COLO668 (cell line): ENCODE measurements at regions not wholly inside any gene's neighbourhood (a gene's known extent, or its start where the extent isn't known, plus 50 kb on each side); places are given as distances from the start of the nearest gene placed in this dataset.

Experiments
- DNase-seq: peaks from one replicate; lab custom pipeline; 2025; ENCODE audit not compliant: unreplicated experiment; lab: John Stamatoyannopoulos, UW

DNA sequence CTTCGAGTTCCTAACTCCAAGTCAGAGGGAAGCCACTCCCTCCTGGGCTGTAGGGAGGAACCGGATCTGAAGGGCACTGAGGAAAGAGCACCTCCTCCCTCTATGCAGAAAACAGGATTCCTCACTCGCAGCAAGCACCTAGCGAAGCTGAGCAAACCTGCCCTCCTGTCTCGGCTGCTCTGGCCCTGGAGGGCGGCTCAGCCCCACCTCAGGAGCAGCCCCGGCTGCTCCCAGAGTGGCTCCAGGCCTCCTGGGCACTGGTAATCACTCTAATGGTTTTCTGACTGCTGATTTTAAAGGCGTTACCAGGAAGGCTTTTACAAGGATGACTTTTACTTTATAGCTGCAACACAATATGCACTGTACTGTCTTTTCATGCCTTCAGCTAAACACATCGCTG, 312.5 kb downstream of the TEX29 start:
- DNase-seq, result no peak

DNA sequence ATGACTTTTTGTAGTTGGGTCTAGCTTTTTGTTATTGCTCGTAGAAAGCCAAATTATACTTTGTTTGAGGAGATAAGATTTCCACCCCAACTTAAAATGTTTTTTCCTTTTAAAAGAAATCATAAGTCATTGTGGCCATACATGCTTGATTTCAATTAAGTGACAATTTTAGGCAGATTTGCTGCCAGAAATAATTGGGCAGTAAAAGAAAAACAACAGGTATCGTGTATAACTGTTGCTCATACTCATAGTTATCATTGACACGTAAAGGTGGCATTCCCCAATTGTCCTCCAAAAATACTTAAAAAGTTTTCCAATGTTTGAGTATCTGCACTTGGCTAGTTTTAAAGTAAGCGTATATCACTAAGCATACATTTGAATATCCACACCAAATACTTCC, 313.0 kb downstream of the TEX29 start:
- DNase-seq, result no peak

DNA sequence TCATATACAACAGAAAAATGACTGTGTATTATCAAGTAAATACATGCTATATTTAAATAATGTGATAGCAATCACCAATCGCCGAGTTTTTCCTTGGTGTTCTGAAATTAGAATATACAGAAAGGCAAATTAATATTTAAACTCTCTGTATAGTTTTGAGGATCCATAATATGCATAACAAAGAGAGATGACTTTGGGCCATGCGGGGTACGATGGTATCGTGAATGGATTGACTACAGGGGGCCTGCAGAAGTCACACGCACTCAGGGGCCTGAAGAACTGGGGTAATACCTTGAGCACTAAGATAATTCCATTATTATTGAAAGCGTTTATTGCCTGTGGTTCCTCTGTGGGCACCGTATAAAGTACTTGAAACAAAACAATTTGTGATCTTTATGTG, 314.0 kb downstream of the TEX29 start:
- DNase-seq, result no peak

DNA sequence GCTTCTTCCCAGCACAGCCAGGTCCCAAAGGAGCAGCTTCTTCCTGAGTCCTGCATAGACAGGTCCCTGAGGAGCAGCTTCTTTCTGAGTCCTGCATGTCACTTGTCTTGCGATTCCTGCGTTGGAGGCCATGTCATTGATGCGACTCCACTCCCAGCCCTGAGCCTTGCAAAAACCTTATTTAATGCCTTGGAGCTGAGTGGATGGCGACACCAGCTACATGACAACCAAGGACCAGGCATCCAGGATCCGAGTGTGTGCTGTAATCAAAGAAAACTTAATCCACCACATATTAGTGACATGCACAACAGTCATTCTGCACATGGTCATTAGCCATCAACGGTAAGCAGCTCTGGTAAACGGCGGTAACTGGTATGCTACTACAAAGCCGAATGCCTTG, 315.8 kb downstream of the TEX29 start:
- DNase-seq, result no peak

DNA sequence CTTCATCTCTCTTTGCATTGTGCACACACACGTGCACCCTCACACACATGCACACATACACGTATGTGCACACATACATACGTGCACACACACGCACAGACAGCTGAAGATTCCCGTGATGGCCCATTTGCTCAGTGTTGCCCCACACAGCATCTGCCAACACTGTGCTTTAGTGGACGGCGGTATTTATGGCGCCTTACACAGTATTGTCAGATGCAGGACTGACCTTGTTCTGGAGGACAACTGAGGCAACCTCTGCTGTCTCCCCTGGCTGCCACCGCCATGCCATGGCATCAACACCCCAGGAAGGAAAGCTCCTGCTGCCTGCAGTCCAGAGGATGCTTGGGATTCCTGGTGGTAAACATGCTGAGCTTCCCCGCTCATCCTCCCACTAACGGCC, 316.4 kb downstream of the TEX29 start:
- no peak for DNase-seq

DNA sequence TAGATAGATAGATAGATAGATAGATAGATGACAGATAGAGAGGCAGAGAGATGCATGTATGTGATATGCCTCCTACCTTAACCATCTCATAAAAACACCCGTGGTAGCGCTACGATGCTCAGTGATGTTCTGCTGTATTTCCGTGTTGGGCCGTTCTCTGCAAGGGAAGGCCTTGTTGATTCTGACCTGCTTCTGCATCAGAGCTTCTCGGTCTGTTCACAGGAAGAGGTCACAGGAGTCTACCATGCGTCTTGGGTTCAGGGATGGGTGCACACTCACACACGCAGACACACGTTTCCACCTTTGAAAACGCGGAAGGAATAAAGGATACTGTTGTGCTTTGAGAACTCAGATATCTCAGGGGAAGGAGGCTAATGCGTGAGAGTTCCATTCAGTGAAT, 316.9 kb downstream of the TEX29 start:
- DNase-seq, result no peak

DNA sequence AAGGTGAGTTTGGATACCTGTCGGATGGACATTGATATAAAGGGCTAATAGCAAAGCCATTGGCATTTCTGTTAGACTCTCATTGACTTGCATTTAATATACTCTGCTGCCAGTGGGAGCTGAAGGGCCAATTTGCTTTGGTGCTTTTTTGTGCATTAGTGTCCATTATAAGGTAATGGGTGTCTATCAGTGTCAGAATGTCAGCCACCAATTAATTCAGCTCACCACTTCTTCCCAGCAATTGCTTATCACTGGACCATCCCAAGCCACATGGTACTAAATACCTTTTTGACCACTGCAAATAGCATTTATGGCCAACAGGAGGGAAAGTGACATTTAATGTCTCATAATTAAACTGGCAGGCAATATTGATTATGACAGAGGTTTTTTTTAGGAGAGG, 317.8 kb downstream of the TEX29 start:
- no peak for DNase-seq

DNA sequence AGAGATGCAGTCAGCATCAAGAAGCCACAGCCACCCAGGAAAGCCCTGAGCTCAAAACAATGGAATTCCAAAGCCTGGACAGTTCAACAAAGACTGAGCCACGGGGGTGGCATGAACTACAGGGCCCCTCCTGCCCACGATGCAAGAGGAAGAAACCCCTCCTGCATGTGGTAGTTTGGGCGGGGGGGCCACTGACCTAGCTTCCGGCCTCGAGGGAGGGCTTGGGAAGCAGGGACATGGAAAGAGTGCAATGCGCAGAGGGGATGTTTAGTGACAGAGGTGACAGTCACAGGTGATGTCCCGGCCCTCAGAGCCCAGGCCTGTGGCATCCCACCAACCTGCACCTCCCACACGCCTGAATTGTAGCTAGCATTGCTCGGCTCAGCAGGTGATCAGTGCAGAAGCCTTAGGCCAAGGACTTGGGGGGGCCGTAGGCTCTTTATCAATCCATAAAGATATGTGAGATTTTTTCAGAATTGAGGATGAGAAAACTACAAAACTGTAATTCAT, 318.8 kb downstream of the TEX29 start:
- no peak for DNase-seq

DNA sequence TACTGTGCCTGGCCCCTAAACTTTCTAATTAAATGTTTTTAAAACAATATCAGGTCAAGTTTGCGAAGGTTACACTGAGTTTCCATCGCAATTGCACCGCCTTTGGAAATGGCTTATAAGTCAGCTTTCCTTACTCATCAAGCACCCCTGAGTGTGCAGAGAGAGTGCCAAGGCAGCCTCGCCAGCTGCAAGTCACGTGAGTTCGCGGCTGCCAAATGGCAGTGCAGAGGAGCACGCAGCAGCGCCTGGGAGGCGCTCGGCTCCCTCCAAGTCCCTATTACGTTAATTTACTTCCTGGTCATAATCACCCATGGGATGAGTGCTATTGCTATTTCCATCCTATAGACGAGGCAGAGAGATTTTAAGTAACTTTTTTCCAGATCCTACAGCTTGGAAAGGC, 319.6 kb downstream of the TEX29 start:
- no peak for DNase-seq

DNA sequence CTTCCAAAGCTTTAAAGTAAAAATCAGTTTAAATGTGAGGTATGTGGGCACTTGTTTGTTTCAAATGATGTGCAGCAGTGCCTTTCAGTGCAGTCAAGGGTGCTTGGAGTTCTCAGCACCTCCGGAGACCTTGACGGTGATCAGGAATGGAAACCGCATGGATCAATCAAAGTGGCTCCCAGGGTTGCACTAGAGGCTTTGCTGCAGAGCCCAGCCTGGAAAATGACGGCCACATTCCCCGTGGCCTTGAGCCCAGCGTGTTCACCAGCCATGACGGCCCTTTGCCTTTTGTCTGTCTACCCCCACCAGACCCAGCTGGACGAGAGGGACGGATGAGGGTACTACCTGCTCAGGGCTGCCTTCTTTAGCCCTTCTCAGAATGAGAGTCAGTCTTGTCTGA, 320.0 kb downstream of the TEX29 start:
- DNase-seq, result no peak

DNA sequence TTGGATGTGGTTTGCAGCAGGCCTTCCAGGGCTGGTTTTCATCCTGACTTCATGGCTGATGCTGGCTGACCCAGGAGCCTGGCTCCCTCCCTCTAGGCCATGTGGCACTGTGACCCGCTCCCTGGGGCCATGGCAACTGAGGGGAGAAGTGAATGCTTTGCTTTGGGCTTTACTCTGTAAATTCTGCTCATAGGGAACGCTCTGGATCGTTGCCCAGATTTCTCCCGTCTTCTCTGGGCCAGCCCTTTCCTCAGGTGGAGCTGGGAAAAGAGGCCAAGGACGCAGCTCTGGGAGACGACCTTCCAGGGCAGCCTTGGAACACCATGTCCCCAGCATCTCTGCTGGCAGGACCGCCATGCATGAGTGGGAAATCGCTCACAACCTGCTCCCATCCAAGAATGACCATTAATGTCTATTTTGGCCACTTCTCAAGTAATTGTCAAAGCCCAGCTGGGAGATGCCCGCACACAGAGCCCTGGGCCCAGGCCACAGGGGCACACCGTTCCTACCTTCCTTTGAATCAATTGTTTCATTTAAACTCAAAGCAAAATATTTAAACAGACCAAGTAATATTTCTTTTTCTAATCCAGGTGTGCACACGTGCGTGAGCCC, 321.8 kb downstream of the TEX29 start:
- no peak for DNase-seq

DNA sequence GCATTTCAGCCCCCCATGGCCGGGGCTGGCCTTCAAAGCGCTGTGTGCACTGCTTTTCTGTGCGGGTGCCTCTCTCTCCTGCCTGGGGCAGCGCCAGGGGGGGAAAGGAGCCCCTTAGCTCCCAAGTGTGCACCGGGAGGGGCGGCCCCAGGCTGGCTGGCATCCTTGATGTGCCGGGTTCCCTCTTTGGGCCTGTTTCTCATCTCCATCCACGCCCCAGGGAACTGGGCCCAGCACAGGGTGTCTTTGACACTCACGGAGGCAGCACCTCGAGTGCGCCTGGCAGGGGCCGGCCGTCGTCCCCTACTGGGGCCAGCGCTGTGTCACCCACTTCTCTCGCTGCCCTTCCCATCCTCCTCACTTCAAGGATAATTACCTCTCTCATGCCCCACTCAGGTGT, 324.3 kb downstream of the TEX29 start:
- no peak for DNase-seq

DNA sequence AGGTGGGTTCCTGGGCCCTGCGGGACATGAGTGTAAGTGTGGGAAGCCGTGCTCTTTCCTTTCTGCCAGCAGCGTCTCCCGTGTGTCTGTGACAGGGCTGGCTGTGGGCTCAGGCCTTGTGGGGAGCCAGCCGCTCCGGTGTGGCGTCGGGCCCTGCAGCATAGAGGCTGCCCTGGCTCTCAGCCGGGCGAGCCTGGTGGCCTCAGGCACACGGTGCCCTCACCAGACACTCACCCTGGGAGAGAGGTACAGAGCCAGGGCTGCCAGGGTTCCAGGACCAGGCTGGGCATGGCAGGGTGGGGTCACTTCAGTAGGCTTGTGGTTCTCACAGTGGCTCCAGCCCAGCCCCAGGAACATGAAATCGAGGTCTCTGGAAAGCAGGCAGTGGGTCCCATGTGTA, 324.8 kb downstream of the TEX29 start:
- no peak for DNase-seq

DNA sequence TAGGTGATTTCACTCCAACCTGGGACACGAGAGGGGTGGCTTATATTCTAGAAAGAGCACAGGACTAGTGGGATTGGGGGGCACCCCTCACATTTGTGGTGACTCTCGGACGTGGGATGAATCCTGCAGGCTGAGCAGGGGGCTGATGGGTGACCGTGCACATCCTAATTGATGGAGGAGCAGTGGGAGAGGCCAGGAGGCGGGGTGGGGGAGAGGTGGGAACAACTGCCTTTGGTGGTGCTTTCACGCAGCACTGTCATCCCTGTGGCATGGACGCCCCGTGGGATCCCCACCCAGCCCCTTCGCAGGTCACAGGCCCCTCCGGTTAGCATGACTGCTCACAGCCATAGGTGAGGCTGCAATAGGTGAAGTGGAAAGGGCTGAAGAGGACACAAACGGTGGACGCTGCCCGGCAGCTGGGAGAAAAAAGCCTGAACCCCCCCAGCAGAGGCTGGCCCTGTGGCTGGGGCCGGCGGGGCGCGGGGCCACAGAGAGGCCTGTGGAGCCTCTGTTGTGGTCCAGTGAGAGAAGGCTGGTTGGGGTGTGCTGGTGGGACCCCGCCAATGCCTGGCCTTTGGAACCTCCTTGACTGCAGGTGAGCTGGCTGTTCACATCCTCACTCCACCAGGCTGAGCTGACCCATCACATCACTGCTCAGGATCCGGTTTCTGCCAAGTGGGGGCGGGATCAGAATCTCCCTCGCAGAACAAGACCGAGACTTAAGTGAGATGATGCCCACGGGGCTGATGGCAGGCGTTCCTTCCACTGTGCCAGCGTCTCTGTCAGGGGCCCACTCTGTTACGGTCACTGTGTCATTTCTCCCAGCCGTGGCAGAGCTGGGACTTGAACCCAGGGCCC, 325.4 kb downstream of the TEX29 start:
- no peak for DNase-seq

DNA sequence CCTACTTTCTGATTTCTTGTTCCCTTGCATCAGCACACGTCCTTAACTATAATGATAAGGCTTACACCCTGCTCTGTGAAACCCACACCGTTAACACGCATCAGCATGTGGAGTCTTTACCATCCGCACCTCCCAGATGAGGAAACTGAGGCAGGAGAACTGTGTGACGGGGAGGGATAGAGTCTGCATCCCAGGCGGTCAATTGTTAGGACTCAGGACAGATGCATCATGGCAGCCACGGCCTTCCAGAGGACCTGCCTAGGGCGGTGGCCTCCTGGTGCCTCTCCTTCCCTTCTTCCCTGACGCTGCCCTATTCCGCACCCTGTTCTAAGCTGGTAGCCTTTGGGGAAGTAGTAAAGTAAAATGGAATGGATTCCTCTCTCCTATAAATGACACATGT, 326.0 kb downstream of the TEX29 start:
- no peak for DNase-seq

DNA sequence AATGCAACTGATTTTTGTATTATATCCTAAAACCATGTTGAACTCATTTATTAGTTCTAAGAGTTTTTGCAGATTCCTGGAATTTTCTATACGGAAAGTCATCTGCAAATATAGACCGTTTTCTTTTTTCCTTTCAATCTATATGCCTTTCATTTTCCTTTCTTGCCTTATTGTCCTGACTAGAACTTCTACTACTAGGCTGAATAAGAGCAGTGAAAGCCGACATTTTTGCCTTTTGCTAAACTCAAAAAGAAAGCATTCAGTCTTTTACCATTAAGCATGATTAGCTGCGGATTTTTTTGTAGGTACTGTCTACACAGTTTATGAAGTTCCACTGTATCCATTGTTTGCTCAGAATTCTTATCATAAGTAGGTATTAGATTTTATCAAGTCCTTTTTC, 328.4 kb downstream of the TEX29 start:
- no peak for DNase-seq

DNA sequence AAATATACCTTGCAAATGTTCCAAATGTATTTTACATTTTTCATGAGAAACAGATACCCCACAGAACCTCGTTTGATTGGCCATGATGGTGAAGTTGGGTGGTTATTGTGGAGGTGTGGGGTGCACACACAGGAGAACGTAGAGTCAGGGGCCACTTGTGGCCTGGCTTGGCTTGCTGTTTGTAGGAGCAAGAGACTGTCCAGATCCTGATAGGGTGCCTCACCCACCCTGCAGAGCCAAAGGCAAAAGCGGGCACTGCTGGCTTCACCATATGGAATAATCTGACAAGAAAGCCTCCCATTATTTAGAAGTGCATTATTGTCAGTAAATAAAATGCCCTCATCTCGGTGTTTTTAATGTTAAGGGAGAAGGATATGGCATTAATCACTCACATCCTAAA, 330.2 kb downstream of the TEX29 start:
- no peak for DNase-seq

DNA sequence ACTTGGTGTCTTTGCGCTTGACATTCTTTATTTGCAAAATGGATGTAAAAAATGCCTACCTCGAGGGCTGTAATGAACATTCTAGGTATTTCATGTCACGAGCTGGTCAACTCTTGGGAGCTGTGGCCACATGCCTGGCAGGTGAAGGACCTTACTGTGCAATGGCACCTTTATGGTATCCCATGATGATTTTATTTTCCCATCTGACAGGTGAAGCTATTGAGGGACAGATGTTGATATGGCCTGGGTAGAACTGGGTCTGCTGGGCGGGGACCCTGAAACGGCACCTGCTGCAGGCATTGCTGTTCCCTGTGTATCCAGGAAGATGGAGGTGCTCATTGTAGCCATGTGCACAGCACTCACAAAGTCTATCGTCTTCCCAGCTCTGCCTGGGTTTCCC, 332.2 kb downstream of the TEX29 start:
- DNase-seq, result no peak

DNA sequence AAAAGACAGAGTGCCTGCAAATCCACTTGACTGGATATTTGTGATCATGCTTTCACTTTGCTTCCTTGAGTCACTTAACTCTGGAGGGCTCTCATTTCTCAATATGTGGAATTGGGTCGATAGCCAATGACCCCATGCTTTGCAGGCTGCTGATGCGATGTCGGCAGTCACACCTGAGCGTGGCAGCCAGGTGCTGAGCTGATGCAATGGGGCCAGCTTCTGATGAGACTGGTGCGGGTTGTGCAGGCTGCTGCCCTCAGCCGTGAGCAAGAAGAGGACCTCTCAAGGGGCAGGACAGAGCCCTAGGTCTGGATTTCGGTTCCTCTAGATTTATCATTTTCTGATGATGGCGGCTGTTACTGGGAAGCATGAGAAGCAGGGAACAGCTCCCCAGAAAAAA, 334.1 kb downstream of the TEX29 start:
- DNase-seq, result no peak

DNA sequence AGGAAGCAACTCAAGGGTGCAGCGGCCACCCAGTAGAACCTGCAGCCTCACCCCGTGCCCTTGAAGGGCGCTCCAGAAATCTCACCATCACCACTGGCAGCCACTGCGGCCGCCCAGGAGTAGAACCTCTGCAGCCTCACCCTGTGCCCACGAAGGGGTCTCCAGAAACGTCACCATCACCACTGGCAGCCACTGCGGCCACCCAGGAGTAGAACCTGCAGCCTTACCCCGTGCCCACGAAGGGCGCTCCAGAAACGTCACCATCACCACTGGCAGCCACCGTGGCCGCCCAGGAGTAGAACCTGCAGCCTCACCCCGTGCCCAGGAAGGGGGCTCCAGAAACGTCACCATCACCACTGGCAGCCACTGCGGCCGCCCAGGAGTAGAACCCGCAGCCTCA, 336.0 kb downstream of the TEX29 start:
- no peak for DNase-seq

DNA sequence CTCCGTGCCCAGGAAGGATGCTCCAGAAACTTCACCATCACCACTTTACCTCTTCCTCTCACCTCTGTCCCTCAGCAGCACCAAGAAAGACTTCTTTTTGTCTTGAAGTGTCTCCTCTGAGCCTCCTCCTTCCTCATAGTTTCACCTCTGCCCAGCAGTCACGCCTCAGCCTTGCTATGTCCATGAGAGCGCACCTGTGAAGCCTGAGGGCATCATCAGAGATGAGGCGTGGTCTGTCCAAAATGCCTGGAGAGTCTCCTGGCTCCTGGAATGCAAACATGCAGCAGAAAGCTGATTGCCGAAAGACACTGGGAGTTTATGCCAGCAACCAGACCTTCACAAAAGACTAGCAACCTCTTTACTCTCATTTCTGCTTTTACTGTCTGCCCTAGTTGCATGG, 336.6 kb downstream of the TEX29 start:
- no peak for DNase-seq
